Esophagus squamous epithelium (tissue), 4 donors: ENCODE measurements at regions not wholly inside any gene's neighbourhood (a gene's known extent, or its start where the extent isn't known, plus 50 kb on each side); places are given as distances from the start of the nearest gene placed in this dataset.

Source experiments
- POLR2A ChIP-seq, 4 donors: fragments of 450-650 bp; IDR thresholded peaks; one replicate each; pipeline ENCODE4 v1.6.1; 2017; ENCODE audit warnings: antibody characterized with exemption in 4 of 4, mild to moderate bottlenecking in 4 of 4, moderate library complexity in 3 of 4
- TF ChIP-seq, protein P1 (sequence below), 6 experiments: fragments of 450-650 bp in 4 of 6; fragments of 200-600 bp in 2 of 6; sonication (generic) in 2 of 6; IDR thresholded peaks; one replicate each; pipeline ENCODE4 v1.5.1; 2016 to 2019; ENCODE audit warnings: antibody characterized with exemption in 6 of 6, mild to moderate bottlenecking in 4 of 6, moderate library complexity in 4 of 6

DNA sequence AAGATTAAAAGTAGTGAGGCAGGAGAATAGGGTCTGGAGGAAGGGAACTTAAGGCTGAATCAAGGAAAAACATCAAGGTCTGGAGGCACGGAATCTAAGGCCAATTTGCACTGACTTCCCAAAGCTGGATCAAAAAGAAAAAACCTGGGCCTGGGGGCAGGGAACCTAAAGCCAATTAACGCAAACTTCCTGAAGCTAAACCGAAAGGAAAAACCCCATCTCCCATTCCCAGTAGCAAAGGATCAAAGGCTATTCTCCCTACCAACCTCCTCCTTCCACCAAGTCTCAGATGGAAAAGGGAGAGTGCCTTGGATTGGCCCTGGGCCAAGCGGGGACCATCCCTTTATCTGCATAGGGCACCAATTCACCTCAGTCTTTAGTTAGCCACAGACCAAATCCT is 384.2 kb downstream of the GRIN2B start:
- no peak for TF ChIP-seq POLR2A (IDR thresholded peaks at IDR 0.05)
- TF ChIP-seq, protein P1, sequence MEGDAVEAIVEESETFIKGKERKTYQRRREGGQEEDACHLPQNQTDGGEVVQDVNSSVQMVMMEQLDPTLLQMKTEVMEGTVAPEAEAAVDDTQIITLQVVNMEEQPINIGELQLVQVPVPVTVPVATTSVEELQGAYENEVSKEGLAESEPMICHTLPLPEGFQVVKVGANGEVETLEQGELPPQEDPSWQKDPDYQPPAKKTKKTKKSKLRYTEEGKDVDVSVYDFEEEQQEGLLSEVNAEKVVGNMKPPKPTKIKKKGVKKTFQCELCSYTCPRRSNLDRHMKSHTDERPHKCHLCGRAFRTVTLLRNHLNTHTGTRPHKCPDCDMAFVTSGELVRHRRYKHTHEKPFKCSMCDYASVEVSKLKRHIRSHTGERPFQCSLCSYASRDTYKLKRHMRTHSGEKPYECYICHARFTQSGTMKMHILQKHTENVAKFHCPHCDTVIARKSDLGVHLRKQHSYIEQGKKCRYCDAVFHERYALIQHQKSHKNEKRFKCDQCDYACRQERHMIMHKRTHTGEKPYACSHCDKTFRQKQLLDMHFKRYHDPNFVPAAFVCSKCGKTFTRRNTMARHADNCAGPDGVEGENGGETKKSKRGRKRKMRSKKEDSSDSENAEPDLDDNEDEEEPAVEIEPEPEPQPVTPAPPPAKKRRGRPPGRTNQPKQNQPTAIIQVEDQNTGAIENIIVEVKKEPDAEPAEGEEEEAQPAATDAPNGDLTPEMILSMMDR (IDR thresholded peaks at IDR 0.05) = no peak
